ENCODE measurements at regions not wholly inside any gene's neighbourhood (a gene's known extent, or its start where the extent isn't known, plus 50 kb on each side); places are given as distances from the start of the nearest gene placed in this dataset.

- Histone ChIP-seq H3K36me3 (no peaks in the 10 kb centered on the region), H3K27me3 (no peaks in the 10 kb centered on the region), H3K9me3 (no peaks in the 10 kb centered on the region), H3K4me3 (ENCODE audit: low read depth, low read length) (no peak overlapping the region), H3K4me1 (no peaks in the 10 kb centered on the region)
- no peak for DNase-seq
- no peak for TF ChIP-seq CTCF (IDR thresholded peaks at IDR 0.05; ENCODE audit: low read depth, low read length)
Observed at GRCh38 chr14:31982642-31983041, 94.5 kb upstream of the ARHGAP5 start.

GRCh38 chr14:31986405-31986804, 90.7 kb upstream of the ARHGAP5 start:
- DNase-seq = no peak
- Histone ChIP-seq H3K9me3 (no peaks in the 10 kb centered on the region), H3K36me3 (no peaks in the 10 kb centered on the region), H3K27me3 (no peaks in the 10 kb centered on the region), H3K4me1 (0 out of 2 replicates have a peak, but pooled peaks cover 4% of the 10 kb centered on the region), H3K4me3 (ENCODE audit: low read depth, low read length) (no peak overlapping the region)
- TF ChIP-seq CTCF (IDR thresholded peaks at IDR 0.05; ENCODE audit: low read depth, low read length) = no peak

GRCh38 chr14:31987721-31988120, 89.4 kb upstream of the ARHGAP5 start:
- Histone ChIP-seq H3K4me1 (0 out of 2 replicates have a peak, but pooled peaks cover 4% of the 10 kb centered on the region), H3K4me3 (ENCODE audit: low read depth, low read length) (no peak overlapping the region), H3K36me3 (no peaks in the 10 kb centered on the region), H3K27me3 (no peaks in the 10 kb centered on the region), H3K9me3 (no peaks in the 10 kb centered on the region)
- TF ChIP-seq CTCF (IDR thresholded peaks at IDR 0.05; ENCODE audit: low read depth, low read length) = no peak
- no peak for DNase-seq

GRCh38 chr14:31988244-31988643, 88.9 kb upstream of the ARHGAP5 start:
- no peaks in the 10 kb centered on the region for H3K9me3 ChIP-seq
- H3K4me3 ChIP-seq (ENCODE audit: low read depth, low read length) = no peak overlapping the region
- no peaks in the 10 kb centered on the region for H3K27me3 ChIP-seq
- H3K4me1 ChIP-seq = 0 out of 2 replicates have a peak, but pooled peaks cover 4% of the 10 kb centered on the region
- H3K36me3 ChIP-seq = no peaks in the 10 kb centered on the region
- no peak for TF ChIP-seq CTCF (IDR thresholded peaks at IDR 0.05; ENCODE audit: low read depth, low read length)
- no peak for DNase-seq

GRCh38 chr14:31990183-31990857, 86.8 kb upstream of the ARHGAP5 start:
- Histone ChIP-seq H3K27me3 (no peaks in the 10 kb centered on the region), H3K9me3 (no peaks in the 10 kb centered on the region), H3K4me1 (0 out of 2 replicates have a peak, but pooled peaks cover 4% of the 10 kb centered on the region), H3K36me3 (no peaks in the 10 kb centered on the region), H3K4me3 (ENCODE audit: low read depth, low read length) (no peak overlapping the region)
- no peak for DNase-seq
- no peak for TF ChIP-seq CTCF (IDR thresholded peaks at IDR 0.05; ENCODE audit: low read depth, low read length)

GRCh38 chr14:31990926-31991572, 86.1 kb upstream of the ARHGAP5 start:
- H3K4me1 ChIP-seq = 0 out of 2 replicates have a peak, but pooled peaks cover 4% of the 10 kb centered on the region
- H3K27me3 ChIP-seq = no peaks in the 10 kb centered on the region
- no peak for TF ChIP-seq CTCF (IDR thresholded peaks at IDR 0.05; ENCODE audit: low read depth, low read length)
- DNase-seq = no peak
- no peak overlapping the region for H3K4me3 ChIP-seq (ENCODE audit: low read depth, low read length)
- H3K36me3 ChIP-seq = no peaks in the 10 kb centered on the region
- no peaks in the 10 kb centered on the region for H3K9me3 ChIP-seq
